BJ (cell line): ENCODE measurements at regions not wholly inside any gene's neighbourhood (a gene's known extent, or its start where the extent isn't known, plus 50 kb on each side); places are given as distances from the start of the nearest gene placed in this dataset.
A peak's percentile ranks its signal among the peaks of the same experiment; 100 is the strongest.

Source experiments
- CTCF ChIA-PET: fragments of 350-600 bp; formaldehyde crosslinking; extraction: SDS; loops from one replicate; lab custom pipeline; 2021; ENCODE audit warnings: antibody characterized with exemption, inconsistent platforms; lab: Yijun Ruan, JAX
- POLR2A ChIA-PET: fragments of 300-600 bp; sonication (Branson Sonifier 250); formaldehyde crosslinking; extraction: SDS; loops from one replicate; lab custom pipeline; 2021; ENCODE audit warnings: antibody characterized with exemption; lab: Charles Lee
- DNase-seq: peaks from one replicate; pipeline ENCODE4 v3.0.0-alpha.2; 2011; ENCODE audit warnings: low read depth
- H3K27me3 ChIP-seq: 2 replicates; pipeline ENCODE4 v1.6.0; 2011; ENCODE audit warnings: low read length; ENCODE audit not compliant: control insufficient read depth, insufficient read depth
- H3K36me3 ChIP-seq: 2 replicates; pipeline ENCODE4 v1.5.1; 2011; ENCODE audit warnings: low read length; ENCODE audit not compliant: control insufficient read depth, insufficient read depth
- H3K4me3 ChIP-seq: 2 replicates; pipeline ENCODE4 v1.5.1; 2011; ENCODE audit warnings: low read depth, mild to moderate bottlenecking, control low read depth, low read length
- CTCF ChIP-seq: IDR thresholded peaks from 2 replicates; pipeline ENCODE4 v1.5.1; 2011; ENCODE audit warnings: low read depth, mild to moderate bottlenecking, control low read depth, inconsistent platforms, low read length, moderate library complexity; ENCODE audit not compliant: insufficient read depth

GRCh38 chr12:92034858-92035401, 110.7 kb downstream of the BTG1 start:
- TF ChIP-seq CTCF = no peak
- Histone ChIP-seq H3K4me3 (peak overlapping the region; percentile 17; the same call in 1 of the 2 replicates), H3K27me3 (no peaks in the 10 kb centered on the region), H3K36me3 (no peaks in the 10 kb centered on the region)
- ChIA-PET POLR2A (no interaction called here), CTCF (no interaction called here)
- no peak for DNase-seq

GRCh38 chr12:92034083-92034482, 111.6 kb downstream of the BTG1 start:
- Histone ChIP-seq H3K27me3 (no peaks in the 10 kb centered on the region), H3K4me3 (no peak overlapping the region), H3K36me3 (no peaks in the 10 kb centered on the region)
- TF ChIP-seq CTCF = no peak
- POLR2A ChIA-PET = no interaction called here
- CTCF ChIA-PET = no interaction called here
- no peak for DNase-seq

GRCh38 chr12:92032965-92033364, 112.7 kb downstream of the BTG1 start:
- CTCF ChIA-PET = no interaction called here

GRCh38 chr12:92032101-92032500, 113.5 kb downstream of the BTG1 start:
- Histone ChIP-seq H3K4me3 (no peak overlapping the region), H3K27me3 (no peaks in the 10 kb centered on the region), H3K36me3 (no peaks in the 10 kb centered on the region)
- CTCF ChIA-PET = no interaction called here
- POLR2A ChIA-PET = no interaction called here
- TF ChIP-seq CTCF = no peak
- DNase-seq = no peak

More at GRCh38 chr12:92032965-92033364, 112.7 kb downstream of the BTG1 start:
- POLR2A ChIA-PET = interaction anchor here (0.7 kb wide), 1 partner anchor 904 kb away, joined by 3 read pairs; no protein-coding TSS in a partner anchor
- DNase-seq = no peak
- Histone ChIP-seq H3K36me3 (no peaks in the 10 kb centered on the region), H3K27me3 (no peaks in the 10 kb centered on the region), H3K4me3 (no peak overlapping the region)
- no peak for TF ChIP-seq CTCF

- POLR2A ChIA-PET = no interaction called here
- no peak for DNase-seq
- TF ChIP-seq CTCF = no peak
- CTCF ChIA-PET = no interaction called here
- Histone ChIP-seq H3K4me3 (no peak overlapping the region), H3K27me3 (no peaks in the 10 kb centered on the region), H3K36me3 (no peaks in the 10 kb centered on the region)
These were observed 115.0 kb downstream of the BTG1 start for GRCh38 chr12:92030618-92031017.
